ENCODE measurements at regions not wholly inside any gene's neighbourhood (a gene's known extent, or its start where the extent isn't known, plus 50 kb on each side); places are given as distances from the start of the nearest gene placed in this dataset.

GRCh38 chr10:111698711-111699110, 484.9 kb downstream of the GPAM start:
- Mint-ChIP-seq H3K27me3 (peaks cover 6% of the 10 kb centered on the region), H3K4me1 (no peaks in the 10 kb centered on the region), H3K27ac (no peak overlapping the region), H3K4me3 (no peak overlapping the region), H3K9me3 (ENCODE audit: insufficient read depth) (no peaks in the 10 kb centered on the region)
- WGBS (ENCODE audit: insufficient coverage): 83% methylated on average over 1 of the region's 2 CpGs
- Histone ChIP-seq H3K79me2 (ENCODE audit: control insufficient read depth, insufficient read depth, low read length) (no peaks in the 10 kb centered on the region), H4K20me1 (ENCODE audit: control insufficient read depth, insufficient read depth, low read length, poor library complexity, severe bottlenecking) (no peaks in the 10 kb centered on the region), H3K36me3 (replicated peaks in 1 of 2; ENCODE audit: control extremely low read depth in 1 of 2, control insufficient read depth in 1 of 2, extremely low read depth in 1 of 2, insufficient read depth in 2 of 2, low read length in 1 of 2) (no peaks in the 10 kb centered on the region), H3K4me3 (ENCODE audit: control extremely low read depth in 1 of 5, extremely low read depth in 1 of 5, insufficient read depth in 1 of 5, low read depth in 2 of 5, low read length in 4 of 5) (no peak overlapping the region), H3K9me3 (ENCODE audit: control extremely low read depth in 1 of 3, control insufficient read depth in 2 of 3, insufficient read depth in 1 of 3, low read length in 2 of 3) (no peaks in the 10 kb centered on the region), H3K27ac (ENCODE audit: low read length in 2 of 2) (no peak overlapping the region), H3K9ac (ENCODE audit: low read length) (no peak overlapping the region), H3K27me3 (replicated peaks in 1 of 4; ENCODE audit: control extremely low read depth in 1 of 4, control insufficient read depth in 3 of 4, insufficient read depth in 4 of 4, low read length in 3 of 4) (no peaks in the 10 kb centered on the region), H3K4me1 (ENCODE audit: control insufficient read depth in 2 of 2, insufficient read depth in 2 of 2, low read length in 2 of 2) (no peaks in the 10 kb centered on the region), H2AFZ (ENCODE audit: insufficient read depth, low read depth, low read length, poor library complexity, severe bottlenecking) (no peak overlapping the region), H3K4me2 (replicated peaks; ENCODE audit: low read depth, low read length, poor library complexity, severe bottlenecking) (no peak overlapping the region)
- DNase-seq (no peak), ATAC-seq (ENCODE audit: low read depth) (no peak)
- intact Hi-C loops (cut with micrococcal nuclease): no loop called here
- ChIA-PET POLR2A (no interaction called here), CTCF (no interaction called here)
- TF ChIP-seq EZH2 (IDR thresholded peaks at IDR 0.05; ENCODE audit: borderline replicate concordance, insufficient read depth, low read depth, low read length, poor library complexity, severe bottlenecking): no peak
- TF ChIP-seq, protein P1, sequence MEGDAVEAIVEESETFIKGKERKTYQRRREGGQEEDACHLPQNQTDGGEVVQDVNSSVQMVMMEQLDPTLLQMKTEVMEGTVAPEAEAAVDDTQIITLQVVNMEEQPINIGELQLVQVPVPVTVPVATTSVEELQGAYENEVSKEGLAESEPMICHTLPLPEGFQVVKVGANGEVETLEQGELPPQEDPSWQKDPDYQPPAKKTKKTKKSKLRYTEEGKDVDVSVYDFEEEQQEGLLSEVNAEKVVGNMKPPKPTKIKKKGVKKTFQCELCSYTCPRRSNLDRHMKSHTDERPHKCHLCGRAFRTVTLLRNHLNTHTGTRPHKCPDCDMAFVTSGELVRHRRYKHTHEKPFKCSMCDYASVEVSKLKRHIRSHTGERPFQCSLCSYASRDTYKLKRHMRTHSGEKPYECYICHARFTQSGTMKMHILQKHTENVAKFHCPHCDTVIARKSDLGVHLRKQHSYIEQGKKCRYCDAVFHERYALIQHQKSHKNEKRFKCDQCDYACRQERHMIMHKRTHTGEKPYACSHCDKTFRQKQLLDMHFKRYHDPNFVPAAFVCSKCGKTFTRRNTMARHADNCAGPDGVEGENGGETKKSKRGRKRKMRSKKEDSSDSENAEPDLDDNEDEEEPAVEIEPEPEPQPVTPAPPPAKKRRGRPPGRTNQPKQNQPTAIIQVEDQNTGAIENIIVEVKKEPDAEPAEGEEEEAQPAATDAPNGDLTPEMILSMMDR (IDR thresholded peaks at IDR 0.05): no peak

- Mint-ChIP-seq H3K4me3 (no peak overlapping the region), H3K4me1 (no peaks in the 10 kb centered on the region), H3K9me3 (ENCODE audit: insufficient read depth) (no peaks in the 10 kb centered on the region), H3K27ac (no peak overlapping the region), H3K27me3 (no peaks in the 10 kb centered on the region)
- ATAC-seq (ENCODE audit: low read depth): no peak
- no peaks in the 10 kb centered on the region for H3K36me3 ChIP-seq (replicated peaks in 1 of 2; ENCODE audit: control extremely low read depth in 1 of 2, control insufficient read depth in 1 of 2, extremely low read depth in 1 of 2, insufficient read depth in 2 of 2, low read length in 1 of 2)
- ChIA-PET CTCF (no interaction called here), POLR2A (no interaction called here)
- H3K4me2 ChIP-seq (replicated peaks; ENCODE audit: low read depth, low read length, poor library complexity, severe bottlenecking): no peak overlapping the region
- H3K27me3 ChIP-seq (replicated peaks in 1 of 4; ENCODE audit: control extremely low read depth in 1 of 4, control insufficient read depth in 3 of 4, insufficient read depth in 4 of 4, low read length in 3 of 4): no peaks in the 10 kb centered on the region
- no peaks in the 10 kb centered on the region for H3K9me3 ChIP-seq (ENCODE audit: control extremely low read depth in 1 of 3, control insufficient read depth in 2 of 3, insufficient read depth in 1 of 3, low read length in 2 of 3)
- WGBS (ENCODE audit: insufficient coverage): no CpG with 5 or more reads among the region's 2 CpGs
- intact Hi-C loops (cut with micrococcal nuclease): no loop called here
- DNase-seq: no peak
- H3K9ac ChIP-seq (ENCODE audit: low read length): no peak overlapping the region
- no peak for TF ChIP-seq EZH2 (IDR thresholded peaks at IDR 0.05; ENCODE audit: borderline replicate concordance, insufficient read depth, low read depth, low read length, poor library complexity, severe bottlenecking)
- TF ChIP-seq, protein P1 (IDR thresholded peaks at IDR 0.05): no peak
- H4K20me1 ChIP-seq (ENCODE audit: control insufficient read depth, insufficient read depth, low read length, poor library complexity, severe bottlenecking): no peaks in the 10 kb centered on the region
- H3K79me2 ChIP-seq (ENCODE audit: control insufficient read depth, insufficient read depth, low read length): no peaks in the 10 kb centered on the region
- H3K4me3 ChIP-seq (ENCODE audit: control extremely low read depth in 1 of 5, extremely low read depth in 1 of 5, insufficient read depth in 1 of 5, low read depth in 2 of 5, low read length in 4 of 5): no peak overlapping the region
- no peaks in the 10 kb centered on the region for H3K4me1 ChIP-seq (ENCODE audit: control insufficient read depth in 2 of 2, insufficient read depth in 2 of 2, low read length in 2 of 2)
- H3K27ac ChIP-seq (ENCODE audit: low read length in 2 of 2): no peak overlapping the region
- no peak overlapping the region for H2AFZ ChIP-seq (ENCODE audit: insufficient read depth, low read depth, low read length, poor library complexity, severe bottlenecking)
Measured at GRCh38 chr10:111703986-111704385, 479.6 kb downstream of the GPAM start.
